ENCODE measurements at regions not wholly inside any gene's neighbourhood (a gene's known extent, or its start where the extent isn't known, plus 50 kb on each side); places are given as distances from the start of the nearest gene placed in this dataset.

- no peak overlapping the region for H3K9ac ChIP-seq (ENCODE audit: extremely low read depth, low read length, poor library complexity, severe bottlenecking)
- no peaks in the 10 kb centered on the region for H3K27me3 Mint-ChIP-seq (ENCODE audit: insufficient read depth)
- 96 to 100% methylated on average over 2 to 3 of the region's 3 CpGs for WGBS, 2 experiments (ENCODE audit: insufficient coverage in 1 of 2, insufficient read length in 1 of 2)
- no peak for TF ChIP-seq CTCF (conservative IDR thresholded peaks at IDR 0.05)
- no peaks in the 10 kb centered on the region for H3K9me3 ChIP-seq (ENCODE audit: control insufficient read depth, low read length)
- no peaks in the 10 kb centered on the region for H3K4me1 Mint-ChIP-seq
- H3K4me3 Mint-ChIP-seq, result no peak overlapping the region
- no peak for DNase-seq
- no peaks in the 10 kb centered on the region for H3K36me3 Mint-ChIP-seq (ENCODE audit: low read depth)
- no peaks in the 10 kb centered on the region for H3K27me3 ChIP-seq (ENCODE audit: control insufficient read depth, insufficient read depth, low read length, poor library complexity, severe bottlenecking)
- no peak overlapping the region for H3K4me3 ChIP-seq (ENCODE audit: low read length)
- no peaks in the 10 kb centered on the region for H3K36me3 ChIP-seq (ENCODE audit: control insufficient read depth, insufficient read depth, low read length)
- no peak overlapping the region for H3K27ac Mint-ChIP-seq
- no peaks in the 10 kb centered on the region for H3K9me3 Mint-ChIP-seq
- no peaks in the 10 kb centered on the region for H3K4me1 ChIP-seq (ENCODE audit: control insufficient read depth, insufficient read depth, low read length)
- no peak overlapping the region for H3K27ac ChIP-seq (ENCODE audit: low read depth, low read length)
These were observed 637.2 kb upstream of the NUDT12 start for GRCh38 chr5:104199771-104200170.

GRCh38 chr5:104198156-104198555 is 635.6 kb upstream of the NUDT12 start:
- H3K36me3 ChIP-seq (ENCODE audit: control insufficient read depth, insufficient read depth, low read length), result no peaks in the 10 kb centered on the region
- no peak overlapping the region for H3K27ac ChIP-seq (ENCODE audit: low read depth, low read length)
- Mint-ChIP-seq H3K27ac (no peak overlapping the region), H3K9me3 (peaks cover 1% of the 10 kb centered on the region), H3K4me1 (no peaks in the 10 kb centered on the region), H3K27me3 (ENCODE audit: insufficient read depth) (no peaks in the 10 kb centered on the region), H3K4me3 (no peak overlapping the region), H3K36me3 (ENCODE audit: low read depth) (no peaks in the 10 kb centered on the region)
- H3K4me1 ChIP-seq (ENCODE audit: control insufficient read depth, insufficient read depth, low read length), result no peaks in the 10 kb centered on the region
- 100% methylated on average over 1 of the region's 1 CpG; no CpG with 5 or more reads in 1 of the 2 experiments for WGBS, 2 experiments (ENCODE audit: insufficient coverage in 1 of 2, insufficient read length in 1 of 2)
- no peak for TF ChIP-seq CTCF (conservative IDR thresholded peaks at IDR 0.05)
- no peak for DNase-seq
- no peaks in the 10 kb centered on the region for H3K9me3 ChIP-seq (ENCODE audit: control insufficient read depth, low read length)
- H3K4me3 ChIP-seq (ENCODE audit: low read length), result no peak overlapping the region
- H3K9ac ChIP-seq (ENCODE audit: extremely low read depth, low read length, poor library complexity, severe bottlenecking), result no peak overlapping the region
- H3K27me3 ChIP-seq (ENCODE audit: control insufficient read depth, insufficient read depth, low read length, poor library complexity, severe bottlenecking), result no peaks in the 10 kb centered on the region

GRCh38 chr5:104189909-104190308 is 627.3 kb upstream of the NUDT12 start:
- 90 to 100% methylated on average over 1 to 2 of the region's 2 CpGs for WGBS, 2 experiments (ENCODE audit: insufficient coverage in 1 of 2, insufficient read length in 1 of 2)
- no peaks in the 10 kb centered on the region for H3K36me3 ChIP-seq (ENCODE audit: control insufficient read depth, insufficient read depth, low read length)
- Mint-ChIP-seq H3K9me3 (peaks cover 34% of the 10 kb centered on the region), H3K36me3 (ENCODE audit: low read depth) (peaks cover 13% of the 10 kb centered on the region), H3K27ac (no peak overlapping the region), H3K4me1 (no peaks in the 10 kb centered on the region), H3K27me3 (ENCODE audit: insufficient read depth) (no peaks in the 10 kb centered on the region), H3K4me3 (no peak overlapping the region)
- H3K27me3 ChIP-seq (ENCODE audit: control insufficient read depth, insufficient read depth, low read length, poor library complexity, severe bottlenecking), result no peaks in the 10 kb centered on the region
- peaks cover 21% of the 10 kb centered on the region for H3K9me3 ChIP-seq (ENCODE audit: control insufficient read depth, low read length)
- H3K4me3 ChIP-seq (ENCODE audit: low read length), result no peak overlapping the region
- TF ChIP-seq CTCF (conservative IDR thresholded peaks at IDR 0.05), result no peak
- no peak overlapping the region for H3K27ac ChIP-seq (ENCODE audit: low read depth, low read length)
- H3K4me1 ChIP-seq (ENCODE audit: control insufficient read depth, insufficient read depth, low read length), result no peaks in the 10 kb centered on the region
- DNase-seq, result no peak
- H3K9ac ChIP-seq (ENCODE audit: extremely low read depth, low read length, poor library complexity, severe bottlenecking), result no peak overlapping the region

Measured in endodermal cell (in vitro differentiated cells).